HepG2 (cell line): ENCODE measurements at regions not wholly inside any gene's neighbourhood (a gene's known extent, or its start where the extent isn't known, plus 50 kb on each side); places are given as distances from the start of the nearest gene placed in this dataset.

Experiments
- ATAC-seq: fragments of 200-7000 bp; cut with Tn5 transposase; 3 replicates; pipeline ENCODE4 v1.9.1; 2020; ENCODE audit warnings: mild to moderate bottlenecking, moderate library complexity
- BruUV-seq: library from RNA; stranded (reverse); fragments of 400-500 nt; replicated peaks from 2 replicates; lab custom pipeline; 2021; lab: Mats Ljungman, UMichigan
- CTCF ChIA-PET: fragments of 300-600 bp; formaldehyde crosslinking; extraction: SDS; loops from one replicate; lab custom pipeline; 2021; ENCODE audit warnings: low total read pairs, inconsistent platforms, low intra/inter-chr PET ratio; lab: Yijun Ruan, JAX
- POLR2A ChIA-PET: fragments of 350-600 bp; sonication (Branson Sonifier 250); formaldehyde crosslinking; loops from one replicate; lab custom pipeline; 2020; ENCODE audit warnings: antibody characterized with exemption, inconsistent platforms; lab: Yijun Ruan, JAX
- DNase-seq: peaks from one replicate; pipeline ENCODE4 v3.0.0-alpha.2; 2015; ENCODE audit warnings: low spot score
- FAIRE-seq: peaks from 3 replicates; lab custom pipeline; 2011; peaks lifted over from hg19 to GRCh38; lab: Jason Lieb, UNC
- H2AFZ ChIP-seq: one replicate; pipeline ENCODE4 v1.6.1; 2011; ENCODE audit warnings: low read length, inconsistent platforms
- H3K27ac ChIP-seq: fragments of 300-600 bp; 3 replicates; pipeline ENCODE4 v1.8.0; 2011; ENCODE audit warnings: mixed run types, mild to moderate bottlenecking, mixed read lengths, low read length, inconsistent platforms; ENCODE audit not compliant: insufficient read depth; ENCODE audit errors: extremely low read length
- H3K27me3 ChIP-seq, 2 experiments: fragments of 200-600 bp in 1 of 2; 2 replicates in 1 of 2; 3 replicates in 1 of 2; pipeline versions ENCODE4 v1.6.0 to v1.8.0; 2011; ENCODE audit warnings: low read length in 2 of 2, mild to moderate bottlenecking in 2 of 2, moderate library complexity in 2 of 2, inconsistent platforms in 1 of 2; ENCODE audit not compliant: insufficient read depth in 2 of 2, control insufficient read depth in 1 of 2
- H3K36me3 ChIP-seq, 2 experiments: fragments of 200-600 bp in 1 of 2; replicated peaks in 1 of 2; 2 replicates in 1 of 2; 3 replicates in 1 of 2; pipeline versions ENCODE4 v1.5.1 to v1.8.0; 2011; ENCODE audit warnings: low read length in 2 of 2, inconsistent platforms in 1 of 2; ENCODE audit not compliant: insufficient read depth in 2 of 2, control insufficient read depth in 1 of 2
- H3K4me1 ChIP-seq: 2 replicates; pipeline ENCODE4 v1.5.1; 2012; ENCODE audit warnings: low read length, inconsistent platforms; ENCODE audit not compliant: insufficient read depth
- H3K4me2 ChIP-seq: 2 replicates; pipeline ENCODE4 v1.6.0; 2011; ENCODE audit warnings: low read depth, low read length, inconsistent platforms
- H3K4me3 ChIP-seq, 3 experiments: fragments of 200-600 bp in 1 of 3; sonication (generic), shearing (Covaris generic) in 1 of 3; replicated peaks in 1 of 3; 2 replicates each; pipeline ENCODE4 v1.5.1; 2011 to 2016; ENCODE audit warnings: low read length in 3 of 3, inconsistent platforms in 2 of 3, low read depth in 2 of 3, mild to moderate bottlenecking in 2 of 3, control low read depth in 1 of 3, mixed read lengths in 1 of 3; ENCODE audit not compliant: insufficient read depth in 1 of 3
- H3K79me2 ChIP-seq: one replicate; pipeline ENCODE4 v1.6.1; 2011; ENCODE audit warnings: low read length, inconsistent platforms; ENCODE audit not compliant: insufficient read depth
- H3K9ac ChIP-seq: 2 replicates; pipeline ENCODE4 v1.6.0; 2011; ENCODE audit warnings: mild to moderate bottlenecking, low read depth, low read length, inconsistent platforms; ENCODE audit not compliant: insufficient read depth
- H3K9me3 ChIP-seq: 2 replicates; pipeline ENCODE4 v1.5.1; 2012; ENCODE audit warnings: mild to moderate bottlenecking, low read length
- H4K20me1 ChIP-seq: 2 replicates; pipeline ENCODE4 v1.6.0; 2011; ENCODE audit warnings: inconsistent platforms, mild to moderate bottlenecking, low read length, moderate library complexity; ENCODE audit not compliant: insufficient read depth
- EZH2 ChIP-seq: conservative IDR thresholded peaks from 2 replicates; pipeline ENCODE4 v1.6.1; 2012; ENCODE audit warnings: mild to moderate bottlenecking, low read depth, low read length, moderate library complexity
- GPBP1L1 ChIP-seq: sonication (generic); formaldehyde crosslinking; IDR thresholded peaks from 2 replicates; pipeline ENCODE4 v1.5.0; 2020; ENCODE audit warnings: mild to moderate bottlenecking, missing genetic modification reagents
- HOXA9 ChIP-seq: sonication (generic); formaldehyde crosslinking; IDR thresholded peaks from 2 replicates; pipeline ENCODE4 v1.8.1; 2022; ENCODE audit warnings: missing genetic modification reagents, mild to moderate bottlenecking, moderate library complexity, borderline replicate concordance
- KAT8 ChIP-seq: IDR thresholded peaks from 2 replicates; pipeline ENCODE4 v1.6.1; 2016; ENCODE audit warnings: missing genetic modification reagents, missing compliant biosample characterization
- MYNN ChIP-seq: sonication (generic); formaldehyde crosslinking; IDR thresholded peaks from 2 replicates; pipeline ENCODE4 v1.4.0; 2020; ENCODE audit warnings: mild to moderate bottlenecking, low read depth, missing genetic modification reagents
- NFKBIZ ChIP-seq: IDR thresholded peaks from 2 replicates; pipeline ENCODE4 v1.6.1; 2018; ENCODE audit warnings: missing genetic modification reagents, missing compliant biosample characterization
- PRDM15 ChIP-seq: sonication (generic); formaldehyde crosslinking; IDR thresholded peaks from 2 replicates; pipeline ENCODE4 v1.4.0; 2020; ENCODE audit warnings: missing genetic modification reagents
- SKIL ChIP-seq: sonication (generic); formaldehyde crosslinking; IDR thresholded peaks from 2 replicates; pipeline ENCODE4 v1.8.0; 2022; ENCODE audit warnings: missing genetic modification reagents, mild to moderate bottlenecking, moderate library complexity, borderline replicate concordance
- SMAD1 ChIP-seq: sonication (generic); formaldehyde crosslinking; IDR thresholded peaks from 2 replicates; pipeline ENCODE4 v1.4.0; 2020; ENCODE audit warnings: missing genetic modification reagents, low read depth, mild to moderate bottlenecking, borderline replicate concordance
- TMF1 ChIP-seq: sonication (generic); formaldehyde crosslinking; IDR thresholded peaks from 2 replicates; pipeline ENCODE4 v1.8.1; 2022; ENCODE audit warnings: low read depth, missing genetic modification reagents
- TOE1 ChIP-seq: sonication (generic); formaldehyde crosslinking; IDR thresholded peaks from 2 replicates; pipeline ENCODE4 v1.4.0; 2020; ENCODE audit warnings: mild to moderate bottlenecking, missing genetic modification reagents
- ZFP82 ChIP-seq: sonication (generic); formaldehyde crosslinking; IDR thresholded peaks from 2 replicates; pipeline ENCODE4 v1.5.1; 2020; ENCODE audit warnings: mild to moderate bottlenecking, missing genetic modification reagents, borderline replicate concordance
- ZNF207 ChIP-seq: fragments of 450-650 bp; IDR thresholded peaks from 2 replicates; pipeline ENCODE4 v1.6.1; 2016; ENCODE audit warnings: antibody characterized with exemption, borderline replicate concordance
- ZNF652 ChIP-seq: IDR thresholded peaks from 2 replicates; pipeline ENCODE4 v1.6.1; 2016; ENCODE audit warnings: low read depth, borderline replicate concordance
- ZNF790 ChIP-seq: sonication (generic); formaldehyde crosslinking; IDR thresholded peaks from 2 replicates; pipeline ENCODE4 v1.8.0; 2022; ENCODE audit warnings: missing genetic modification reagents, mild to moderate bottlenecking, borderline replicate concordance
- WGBS: methylation state at CpG from one replicate; pipeline ENCODE4 v1.1.6; 2017; ENCODE audit warnings: low lambda C conversion rate; 5-methylcytosine and 5-hydroxymethylcytosine counted together
- in situ Hi-C: cut with HindIII; loops from 2 replicates; pipeline ENCODE4 v1.10.0; 2017; ENCODE audit warnings: low pct_unique_long_range_greater_than_20kb; ENCODE audit not compliant: extremely low pct_ligation_motif_present
- intact Hi-C: fragments of 100-400 bp; cut with micrococcal nuclease; formaldehyde crosslinking; loops from one replicate; pipeline ENCODE4 v1.10.0; 2022; ENCODE audit not compliant: unreplicated experiment

- TF ChIP-seq PRDM15 (CRISPR knock-in tag) (no peak), ZNF652 (CRISPR knock-in tag) (no peak), GPBP1L1 (CRISPR knock-in tag) (no peak), TMF1 (no peak)
Measured at GRCh38 chr14:84520711-84521338, 1009.1 kb upstream of the FLRT2 start (continued).

GRCh38 chr14:84523746-84524145, 1006.2 kb upstream of the FLRT2 start:
- in situ Hi-C loops = no loop called here
- H3K27me3 ChIP-seq = no peaks in the 10 kb centered on the region; a peak in 1 of 5 replicates
- H3K4me3 ChIP-seq = no peak overlapping the region
- H3K4me1 ChIP-seq = no peaks in the 10 kb centered on the region
- H3K79me2 ChIP-seq = no peaks in the 10 kb centered on the region
- no peak overlapping the region for H3K27ac ChIP-seq
- intact Hi-C loops = no loop called here
- no peak overlapping the region for H3K4me2 ChIP-seq
- no TSS peak for BruUV-seq
- FAIRE-seq (no peak), ATAC-seq (no peak), DNase-seq (no peak)
- H4K20me1 ChIP-seq = no peaks in the 10 kb centered on the region
- POLR2A ChIA-PET = no interaction called here
- WGBS = 2% methylated on average over 2 of the region's 2 CpGs
- H3K9me3 ChIP-seq = peaks cover 81% of the 10 kb centered on the region
- CTCF ChIA-PET = no interaction called here
- H3K36me3 ChIP-seq = no peaks in the 10 kb centered on the region
- H2AFZ ChIP-seq = no peak overlapping the region
- H3K9ac ChIP-seq = no peak overlapping the region
- TF ChIP-seq SMAD1 (CRISPR knock-in tag) = no peak
- no peak for TF ChIP-seq KAT8 (CRISPR knock-in tag)
- TF ChIP-seq TOE1 (CRISPR knock-in tag) = no peak
- no peak for TF ChIP-seq NFKBIZ (CRISPR knock-in tag)
- TF ChIP-seq EZH2 = no peak
- TF ChIP-seq SKIL (CRISPR knock-in tag) = no peak
- no peak for TF ChIP-seq ZNF207
- no peak for TF ChIP-seq HOXA9 (CRISPR knock-in tag)
- TF ChIP-seq ZNF790 (CRISPR knock-in tag) = no peak
- no peak for TF ChIP-seq MYNN
- TF ChIP-seq ZFP82 (CRISPR knock-in tag) = no peak
